ACC112 (cell line): ENCODE measurements at regions not wholly inside any gene's neighbourhood (a gene's known extent, or its start where the extent isn't known, plus 50 kb on each side); places are given as distances from the start of the nearest gene placed in this dataset.
"Not testable (repeated sequence)": the region's sequence is repeated elsewhere in the genome, so short reads cannot be mapped to it uniquely, and the experiment has no call there.

Experiments used
- H2AFZ ChIP-seq: fragments of 200-600 bp; sonication (generic); one replicate; pipeline ENCODE4 v1.6.0; 2017; ENCODE audit warnings: antibody characterized with exemption, low read length; ENCODE audit not compliant: unreplicated experiment
- H3K27ac ChIP-seq: fragments of 200-600 bp; sonication (generic); 2 replicates; pipeline ENCODE4 v1.5.1; 2014; ENCODE audit warnings: low read depth, mild to moderate bottlenecking, antibody characterized with exemption, low read length, moderate library complexity
- H3K27me3 ChIP-seq: fragments of 200-600 bp; sonication (generic); 2 replicates; pipeline ENCODE4 v1.6.1; 2014; ENCODE audit warnings: mild to moderate bottlenecking, antibody characterized with exemption, low read length, moderate library complexity, mixed read lengths; ENCODE audit not compliant: insufficient read depth
- H3K36me3 ChIP-seq: fragments of 200-600 bp; sonication (generic); 2 replicates; pipeline ENCODE4 v1.6.1; 2016; ENCODE audit warnings: mild to moderate bottlenecking, antibody characterized with exemption, low read length, moderate library complexity, mixed read lengths; ENCODE audit not compliant: insufficient read depth
- H3K4me1 ChIP-seq: fragments of 200-600 bp; sonication (generic); one replicate; pipeline ENCODE4 v1.6.1; 2016; ENCODE audit warnings: low read length, mixed read lengths; ENCODE audit not compliant: insufficient read depth, unreplicated experiment, control insufficient read depth
- H3K4me3 ChIP-seq: fragments of 200-600 bp; sonication (generic); 2 replicates; pipeline ENCODE4 v1.5.1; 2014; ENCODE audit warnings: mild to moderate bottlenecking, low read depth, low read length
- H3K79me2 ChIP-seq: fragments of 200-600 bp; sonication (generic); one replicate; pipeline ENCODE4 v1.6.0; 2016; ENCODE audit warnings: low read length; ENCODE audit not compliant: control insufficient read depth, unreplicated experiment, insufficient read depth

DNA sequence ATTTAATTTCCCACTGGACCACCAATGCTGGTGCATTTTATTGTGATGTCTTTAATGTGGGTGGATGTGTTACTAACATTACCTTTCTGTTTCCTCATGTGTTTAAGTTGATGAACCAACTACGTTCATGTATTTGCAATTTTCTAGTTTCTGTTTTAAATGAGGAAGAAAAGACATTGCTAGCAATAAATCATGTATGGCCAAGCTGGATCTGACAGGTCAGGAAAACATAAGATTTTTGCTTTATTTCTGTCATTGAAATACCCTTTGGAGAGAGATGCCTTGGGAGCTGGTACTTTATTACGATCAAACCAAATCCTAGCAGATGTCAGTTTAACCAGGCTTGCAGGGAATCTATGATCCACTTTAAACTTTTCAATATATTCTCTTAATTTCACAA lies 553.2 kb downstream of the RFC3 start:
- Histone ChIP-seq H3K27ac (no peak overlapping the region), H2AFZ (no peak overlapping the region), H3K4me1 (no peaks in the 10 kb centered on the region), H3K27me3 (no peaks in the 10 kb centered on the region), H3K36me3 (no peaks in the 10 kb centered on the region), H3K79me2 (no peaks in the 10 kb centered on the region), H3K4me3 (no peak overlapping the region)

GRCh38 chr13:34371645-34372395 lies 553.9 kb downstream of the RFC3 start:
- no peak overlapping the region for H3K27ac ChIP-seq
- H2AFZ ChIP-seq, result no peak overlapping the region
- no peaks in the 10 kb centered on the region for H3K79me2 ChIP-seq
- no peaks in the 10 kb centered on the region for H3K36me3 ChIP-seq
- no peaks in the 10 kb centered on the region for H3K4me1 ChIP-seq
- H3K4me3 ChIP-seq, result no peak overlapping the region
- no peaks in the 10 kb centered on the region for H3K27me3 ChIP-seq

- Histone ChIP-seq H2AFZ (no peak overlapping the region), H3K79me2 (no peaks in the 10 kb centered on the region)
These were observed 554.6 kb downstream of the RFC3 start for GRCh38 chr13:34372581-34372980.

DNA sequence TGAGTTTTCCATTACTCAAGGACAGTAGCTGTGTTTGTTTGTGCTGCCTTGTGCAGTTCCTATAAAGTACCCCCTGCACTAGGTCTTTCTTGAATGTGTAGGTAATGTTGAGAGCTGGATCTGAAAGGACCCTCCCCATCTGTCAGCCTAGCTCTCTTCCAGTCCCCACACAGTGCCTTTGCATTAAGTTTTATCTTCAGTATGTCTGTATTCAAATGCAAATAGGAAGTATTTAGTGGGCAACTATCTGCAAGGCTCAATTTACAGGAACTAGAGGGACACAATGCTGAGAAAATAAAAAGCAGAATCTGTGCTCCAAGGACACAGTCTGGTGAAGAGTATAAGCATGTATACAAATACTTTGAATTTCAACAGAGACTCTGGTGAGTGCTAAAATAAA lies 558.5 kb downstream of the RFC3 start:
- Histone ChIP-seq H3K4me1 (no peaks in the 10 kb centered on the region), H2AFZ (no peak overlapping the region), H3K36me3 (no peaks in the 10 kb centered on the region), H3K4me3 (no peak overlapping the region), H3K27ac (no peak overlapping the region), H3K27me3 (no peaks in the 10 kb centered on the region), H3K79me2 (no peaks in the 10 kb centered on the region)

More at GRCh38 chr13:34372581-34372980, 554.6 kb downstream of the RFC3 start:
- H3K27ac ChIP-seq, result no peak overlapping the region
- no peaks in the 10 kb centered on the region for H3K27me3 ChIP-seq
- H3K36me3 ChIP-seq, result no peaks in the 10 kb centered on the region
- H3K4me1 ChIP-seq, result no peaks in the 10 kb centered on the region
- no peak overlapping the region for H3K4me3 ChIP-seq

- Histone ChIP-seq H3K4me1 (no peaks in the 10 kb centered on the region), H3K27ac (no peak overlapping the region), H3K36me3 (no peaks in the 10 kb centered on the region), H3K79me2 (no peaks in the 10 kb centered on the region), H3K4me3 (no peak overlapping the region), H2AFZ (no peak overlapping the region), H3K27me3 (peaks cover 8% of the 10 kb centered on the region; the same call in 1 of the 2 replicates)
These were observed 560.8 kb upstream of the NBEA start for GRCh38 chr13:34381228-34381627.

- no peaks in the 10 kb centered on the region for H3K4me1 ChIP-seq
- H3K27me3 ChIP-seq, result peaks cover 8% of the 10 kb centered on the region; the same call in 1 of the 2 replicates
- no peak overlapping the region for H3K27ac ChIP-seq
- no peaks in the 10 kb centered on the region for H3K79me2 ChIP-seq
- H3K36me3 ChIP-seq, result no peaks in the 10 kb centered on the region
- H3K4me3 ChIP-seq, result no peak overlapping the region
- H2AFZ ChIP-seq, result no peak overlapping the region
These were observed 558.3 kb upstream of the NBEA start for GRCh38 chr13:34383728-34384127.

DNA sequence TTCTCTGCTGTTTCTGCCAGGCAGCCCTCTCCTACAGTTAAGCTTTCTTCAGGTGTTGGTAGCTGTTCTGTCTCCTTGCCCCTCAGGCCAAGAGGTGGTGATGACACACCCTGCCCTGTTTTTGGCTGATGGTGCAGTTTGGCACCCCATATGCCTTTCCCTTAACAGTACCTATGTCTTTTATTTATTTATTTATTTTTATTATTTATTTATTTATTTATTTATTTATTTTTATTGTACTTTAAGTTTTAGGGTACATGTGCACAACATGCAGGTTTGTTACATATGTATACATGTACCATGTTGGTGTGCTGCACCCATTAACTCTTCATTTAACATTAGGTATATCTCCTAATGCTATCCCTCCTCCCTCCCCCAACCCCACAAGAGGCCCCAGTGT lies 555.8 kb upstream of the NBEA start:
- H3K79me2 ChIP-seq, H3K4me1 ChIP-seq, H3K4me3 ChIP-seq, H3K27me3 ChIP-seq, H3K36me3 ChIP-seq, H3K27ac ChIP-seq, H2AFZ ChIP-seq: not testable (repeated sequence)

DNA sequence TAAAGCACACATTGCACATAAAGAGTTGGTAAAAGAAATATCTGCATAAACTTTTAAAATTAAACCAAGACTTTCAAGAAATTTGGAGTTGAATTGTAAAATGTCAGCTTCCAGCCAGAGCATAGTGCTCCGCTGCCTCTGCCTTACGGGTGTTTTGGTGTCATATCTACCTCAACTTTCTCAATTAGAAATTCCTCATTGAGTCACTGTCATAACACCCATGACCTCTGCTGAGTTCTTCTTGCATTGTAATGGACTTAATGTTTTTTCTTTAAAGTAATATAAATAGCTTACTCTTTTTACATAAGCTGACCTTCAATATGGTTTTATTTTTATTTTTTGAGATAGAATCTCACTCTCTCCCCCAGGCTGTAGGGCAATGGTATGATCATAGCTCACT lies 551.0 kb upstream of the NBEA start:
- Histone ChIP-seq H3K4me3 (no peak overlapping the region), H3K27me3 (no peaks in the 10 kb centered on the region), H3K79me2 (no peaks in the 10 kb centered on the region), H3K27ac (no peak overlapping the region), H2AFZ (no peak overlapping the region), H3K4me1 (no peaks in the 10 kb centered on the region), H3K36me3 (no peaks in the 10 kb centered on the region)

GRCh38 chr13:34401696-34402095 lies 540.4 kb upstream of the NBEA start:
- no peak overlapping the region for H3K4me3 ChIP-seq
- no peaks in the 10 kb centered on the region for H3K4me1 ChIP-seq
- no peak overlapping the region for H3K27ac ChIP-seq
- no peaks in the 10 kb centered on the region for H3K36me3 ChIP-seq
- no peaks in the 10 kb centered on the region for H3K27me3 ChIP-seq
- H3K79me2 ChIP-seq, result no peaks in the 10 kb centered on the region
- no peak overlapping the region for H2AFZ ChIP-seq

- no peaks in the 10 kb centered on the region for H3K79me2 ChIP-seq
- H3K4me3 ChIP-seq, result no peak overlapping the region
- H3K36me3 ChIP-seq, result no peaks in the 10 kb centered on the region
- no peaks in the 10 kb centered on the region for H3K27me3 ChIP-seq
- no peaks in the 10 kb centered on the region for H3K4me1 ChIP-seq
- no peak overlapping the region for H3K27ac ChIP-seq
- no peak overlapping the region for H2AFZ ChIP-seq
These were observed 536.5 kb upstream of the NBEA start for GRCh38 chr13:34405410-34406181.

GRCh38 chr13:34408640-34409039 lies 533.4 kb upstream of the NBEA start:
- Histone ChIP-seq H3K4me1 (no peaks in the 10 kb centered on the region), H3K27me3 (no peaks in the 10 kb centered on the region), H3K79me2 (no peaks in the 10 kb centered on the region), H3K4me3 (no peak overlapping the region), H3K36me3 (no peaks in the 10 kb centered on the region), H3K27ac (no peak overlapping the region), H2AFZ (no peak overlapping the region)
